GM13977 (cell line): ENCODE measurements at regions not wholly inside any gene's neighbourhood (a gene's known extent, or its start where the extent isn't known, plus 50 kb on each side); places are given as distances from the start of the nearest gene placed in this dataset.

ENCODE experiments used
- DNase-seq: peaks from one replicate; pipeline ENCODE4 v3.0.0; 2012; ENCODE audit warnings: low spot score
- CTCF ChIP-seq: IDR thresholded peaks from 2 replicates; pipeline ENCODE4 v1.5.1; 2012; ENCODE audit warnings: mild to moderate bottlenecking, control low read depth; ENCODE audit not compliant: insufficient read depth; ENCODE audit errors: extremely low read depth, missing control alignments
- in situ Hi-C: fragments of 300-500 bp; cut with MboI; formaldehyde crosslinking; loops from one replicate; pipeline ENCODE4 v1.12.0; 2022; ENCODE audit warnings: low sequenced_read_pairs, low pct_unique_long_range_greater_than_20kb, mixed read lengths, inconsistent platforms; ENCODE audit not compliant: unreplicated experiment

GRCh38 chr12:22979854-22980469, 355.0 kb downstream of the ETNK1 start:
- in situ Hi-C loops = no loop called here
- DNase-seq = no peak

GRCh38 chr12:22981711-22982110, 356.7 kb downstream of the ETNK1 start:
- in situ Hi-C loops = no loop called here
- no peak for TF ChIP-seq CTCF
- no peak for DNase-seq

More at GRCh38 chr12:22979854-22980469, 355.0 kb downstream of the ETNK1 start:
- no peak for TF ChIP-seq CTCF

GRCh38 chr12:22982635-22983034, 357.7 kb downstream of the ETNK1 start:
- in situ Hi-C loops = no loop called here
- no peak for TF ChIP-seq CTCF
- no peak for DNase-seq

GRCh38 chr12:22986997-22987396, 362.0 kb downstream of the ETNK1 start:
- DNase-seq = no peak
- in situ Hi-C loops = no loop called here
- no peak for TF ChIP-seq CTCF

- in situ Hi-C loops = no loop called here
- TF ChIP-seq CTCF = no peak
- DNase-seq = no peak
These were observed 365.5 kb downstream of the ETNK1 start for GRCh38 chr12:22990501-22990900.

- in situ Hi-C loops = no loop called here
- no peak for DNase-seq
- no peak for TF ChIP-seq CTCF
These were observed 366.4 kb downstream of the ETNK1 start for GRCh38 chr12:22991250-22991844.
